Head of caudate nucleus (tissue), 42 donors: ENCODE measurements at regions not wholly inside any gene's neighbourhood (a gene's known extent, or its start where the extent isn't known, plus 50 kb on each side); places are given as distances from the start of the nearest gene placed in this dataset.
A peak's percentile ranks its signal among the peaks of the same experiment; 100 is the strongest.

Experiments used
- DNase-seq, 42 donors: peaks; one replicate each; pipeline versions ENCODE4 v3.0.0 to v3.0.0-alpha.2; 2020 to 2021; ENCODE audit warnings: mixed read lengths in 7 of 42
- intact Hi-C: fragments of 100-400 bp; cut with DNase I; formaldehyde crosslinking; loops from one replicate; pipeline ENCODE4 v1.15.0; 2022

- intact Hi-C loops = no loop called here
Observed at GRCh38 chr4:89469930-89470375, 162.4 kb upstream of the GPRIN3 start.

GRCh38 chr4:89469516-89469915, 161.9 kb upstream of the GPRIN3 start:
- no peak for DNase-seq
- intact Hi-C loops = no loop called here

More at GRCh38 chr4:89469930-89470375, 162.4 kb upstream of the GPRIN3 start:
- DNase-seq = no peak

GRCh38 chr4:89468602-89469001, 161.0 kb upstream of the GPRIN3 start:
- intact Hi-C loops = no loop called here
- DNase-seq = no peak

GRCh38 chr4:89463341-89463740, 155.7 kb upstream of the GPRIN3 start:
- intact Hi-C loops = no loop called here
- no peak for DNase-seq

GRCh38 chr4:89447543-89447942, 139.9 kb upstream of the GPRIN3 start:
- intact Hi-C loops = no loop called here
- no peak for DNase-seq

- intact Hi-C loops = no loop called here
- no peak for DNase-seq
Observed at GRCh38 chr4:89446193-89446592, 138.6 kb upstream of the GPRIN3 start.

- intact Hi-C loops = no loop called here
- DNase-seq = no peak
Observed at GRCh38 chr4:89439533-89439932, 131.9 kb upstream of the GPRIN3 start.

GRCh38 chr4:89438102-89438831, 130.7 kb upstream of the GPRIN3 start:
- intact Hi-C loops = no loop called here
- DNase-seq = peak in 15 of 42 donors; percentile 2 to 46 (median 16)

GRCh38 chr4:89434364-89434988, 126.9 kb upstream of the GPRIN3 start:
- DNase-seq = peak in 8 of 42 donors; percentile 7 to 46 (median 15)
- intact Hi-C loops = loop anchor here (2.0 kb wide), 1 partner anchor 208 kb away; no protein-coding TSS in a partner anchor

- no peak for DNase-seq
- intact Hi-C loops = no loop called here
Observed at GRCh38 chr4:89427782-89428181, 120.2 kb upstream of the GPRIN3 start.

GRCh38 chr4:89425023-89425422, 117.4 kb upstream of the GPRIN3 start:
- intact Hi-C loops = no loop called here
- DNase-seq = peak in 2 of 42 donors; percentile 29 to 42

GRCh38 chr4:89422441-89422990, 114.9 kb upstream of the GPRIN3 start:
- DNase-seq = no peak
- intact Hi-C loops = no loop called here

GRCh38 chr4:89420507-89420906, 112.9 kb upstream of the GPRIN3 start:
- intact Hi-C loops = no loop called here
- no peak for DNase-seq

GRCh38 chr4:89419111-89419695, 111.6 kb upstream of the GPRIN3 start:
- no peak for DNase-seq
- intact Hi-C loops = no loop called here

GRCh38 chr4:89416960-89417359, 109.4 kb upstream of the GPRIN3 start:
- intact Hi-C loops = no loop called here
- DNase-seq = no peak

- no peak for DNase-seq
- intact Hi-C loops = no loop called here
Observed at GRCh38 chr4:89413518-89413917, 105.9 kb upstream of the GPRIN3 start.

- no peak for DNase-seq
- intact Hi-C loops = no loop called here
Observed at GRCh38 chr4:89411539-89412309, 104.1 kb upstream of the GPRIN3 start.

GRCh38 chr4:89410687-89411086, 103.1 kb upstream of the GPRIN3 start:
- DNase-seq = peak in 5 of 42 donors; percentile 0 to 31 (median 8)
- intact Hi-C loops = no loop called here

GRCh38 chr4:89404530-89404929, 96.9 kb upstream of the GPRIN3 start:
- intact Hi-C loops = no loop called here
- no peak for DNase-seq
